ENCODE measurements at regions not wholly inside any gene's neighbourhood (a gene's known extent, or its start where the extent isn't known, plus 50 kb on each side); places are given as distances from the start of the nearest gene placed in this dataset.

- DNase-seq (ENCODE audit: low spot score), result no peak
Measured at GRCh38 chr16:86018071-86018470, 119.1 kb downstream of the IRF8 start.

GRCh38 chr16:86018487-86018886 is 119.5 kb downstream of the IRF8 start:
- no peak for DNase-seq (ENCODE audit: low spot score)

DNA sequence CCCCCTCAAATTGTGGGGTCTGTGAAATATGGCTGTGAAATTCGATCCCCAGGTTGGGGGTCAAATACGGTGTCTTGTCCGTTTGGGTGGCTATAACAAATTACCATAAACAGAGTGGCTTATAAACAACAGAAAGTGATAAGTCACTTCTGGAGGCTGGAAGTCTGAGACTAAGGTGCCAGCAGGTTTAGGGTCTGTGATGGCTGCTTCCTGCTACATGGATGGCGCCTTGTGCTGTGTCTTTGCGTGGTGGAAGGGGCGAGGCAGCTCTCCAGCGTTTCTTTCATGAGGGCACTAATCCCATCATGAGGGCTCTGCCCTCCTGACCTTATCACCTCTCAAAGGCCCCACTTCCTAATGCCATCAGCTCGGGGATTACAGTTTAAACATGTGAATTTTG is 120.0 kb downstream of the IRF8 start:
- DNase-seq (ENCODE audit: low spot score), result no peak

DNA sequence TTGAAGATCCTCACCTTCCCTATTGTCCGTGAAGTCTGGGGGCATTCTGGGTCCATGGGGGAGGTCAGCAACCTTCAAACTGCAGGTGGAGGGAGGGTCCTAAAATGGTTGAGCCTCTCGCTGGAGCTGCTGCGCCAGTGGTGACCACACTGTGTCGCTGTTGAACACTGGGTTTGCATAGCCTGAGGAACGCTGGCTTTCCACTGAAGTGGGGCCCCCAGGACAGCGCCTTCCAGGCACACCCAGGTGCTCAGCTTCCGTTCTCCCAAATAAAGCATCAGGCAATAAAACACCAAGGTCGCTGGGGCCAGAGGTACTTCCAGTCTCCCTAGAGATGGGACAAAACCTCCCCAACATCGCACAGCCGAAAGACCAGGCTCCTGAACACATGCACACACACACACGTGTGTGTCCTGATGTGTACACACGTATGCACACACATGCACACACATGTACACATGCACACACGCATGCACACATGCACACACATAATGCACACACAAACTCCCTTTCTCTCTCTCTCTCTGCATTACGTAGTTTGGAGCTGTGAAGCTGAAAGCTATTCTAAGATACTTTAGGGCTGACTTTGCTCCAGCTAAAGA is 120.6 kb downstream of the IRF8 start:
- no peak for DNase-seq (ENCODE audit: low spot score)

DNA sequence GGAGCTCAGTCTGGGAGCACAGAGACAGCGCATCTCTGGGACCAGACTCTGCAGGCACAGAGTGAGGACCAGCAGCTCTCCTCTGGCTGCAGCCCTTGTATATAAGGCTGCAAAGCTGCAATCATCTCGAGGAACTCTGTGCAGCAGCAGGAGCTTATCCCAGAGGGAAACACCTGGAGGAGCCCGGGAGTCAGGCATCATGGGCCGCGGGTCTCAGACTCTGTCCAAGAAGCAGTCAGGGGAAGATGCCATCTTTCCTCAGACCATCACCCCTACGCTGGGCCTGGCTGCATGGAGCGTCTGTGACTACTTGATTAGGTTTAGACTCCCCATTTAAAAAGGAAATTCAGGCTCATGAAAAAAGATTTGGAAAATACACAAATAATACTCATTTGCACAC is 122.0 kb downstream of the IRF8 start:
- DNase-seq (ENCODE audit: low spot score), result no peak

DNA sequence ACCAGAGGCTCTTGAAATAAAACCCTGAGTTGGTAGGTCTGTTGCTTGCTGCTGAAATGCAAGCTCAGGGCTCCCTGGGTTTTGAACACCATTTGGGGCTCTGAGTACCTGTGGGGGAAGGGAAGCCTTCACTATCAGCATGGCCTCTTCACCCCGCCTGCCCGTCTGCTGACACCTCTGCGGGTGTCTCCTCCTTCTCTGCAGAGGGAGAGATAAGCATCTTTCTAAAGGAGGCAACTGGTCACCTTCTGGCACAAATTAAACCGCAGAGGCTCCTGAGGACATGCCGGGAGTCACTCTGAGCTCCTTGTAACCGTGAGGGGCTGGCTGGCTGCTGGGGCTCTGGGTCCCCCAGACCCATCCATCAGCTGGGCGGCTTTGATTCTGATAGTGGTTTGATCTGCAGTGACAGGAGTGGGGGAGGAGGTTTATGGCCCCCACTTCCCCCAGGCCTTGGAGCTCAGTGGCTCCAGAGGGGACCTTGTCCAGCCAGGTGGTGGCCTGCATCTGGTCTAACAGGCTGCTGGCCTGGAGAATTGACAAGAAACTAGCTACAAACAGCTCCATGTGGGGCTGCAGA is 123.5 kb downstream of the IRF8 start:
- no peak for DNase-seq (ENCODE audit: low spot score)

DNA sequence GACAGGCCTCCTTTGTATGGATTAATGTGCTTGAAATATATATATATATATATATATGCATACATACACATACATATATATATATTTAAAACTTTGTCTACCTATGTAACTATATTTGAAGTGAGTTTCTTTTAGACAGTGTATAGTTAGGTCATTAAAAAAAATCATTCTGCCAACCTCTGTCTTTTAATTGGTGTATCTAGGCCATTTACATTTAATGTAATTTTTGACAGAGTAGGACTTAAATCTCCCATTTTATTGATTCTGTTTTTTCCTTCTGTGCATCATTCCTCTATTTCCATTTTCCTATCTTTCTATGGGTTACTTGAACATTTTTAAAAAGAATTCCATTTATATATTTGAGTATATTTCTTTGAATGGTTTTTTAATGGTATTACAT is 125.2 kb downstream of the IRF8 start:
- no peak for DNase-seq (ENCODE audit: low spot score)

GRCh38 chr16:86025706-86026105 is 126.7 kb downstream of the IRF8 start:
- no peak for DNase-seq (ENCODE audit: low spot score)

DNA sequence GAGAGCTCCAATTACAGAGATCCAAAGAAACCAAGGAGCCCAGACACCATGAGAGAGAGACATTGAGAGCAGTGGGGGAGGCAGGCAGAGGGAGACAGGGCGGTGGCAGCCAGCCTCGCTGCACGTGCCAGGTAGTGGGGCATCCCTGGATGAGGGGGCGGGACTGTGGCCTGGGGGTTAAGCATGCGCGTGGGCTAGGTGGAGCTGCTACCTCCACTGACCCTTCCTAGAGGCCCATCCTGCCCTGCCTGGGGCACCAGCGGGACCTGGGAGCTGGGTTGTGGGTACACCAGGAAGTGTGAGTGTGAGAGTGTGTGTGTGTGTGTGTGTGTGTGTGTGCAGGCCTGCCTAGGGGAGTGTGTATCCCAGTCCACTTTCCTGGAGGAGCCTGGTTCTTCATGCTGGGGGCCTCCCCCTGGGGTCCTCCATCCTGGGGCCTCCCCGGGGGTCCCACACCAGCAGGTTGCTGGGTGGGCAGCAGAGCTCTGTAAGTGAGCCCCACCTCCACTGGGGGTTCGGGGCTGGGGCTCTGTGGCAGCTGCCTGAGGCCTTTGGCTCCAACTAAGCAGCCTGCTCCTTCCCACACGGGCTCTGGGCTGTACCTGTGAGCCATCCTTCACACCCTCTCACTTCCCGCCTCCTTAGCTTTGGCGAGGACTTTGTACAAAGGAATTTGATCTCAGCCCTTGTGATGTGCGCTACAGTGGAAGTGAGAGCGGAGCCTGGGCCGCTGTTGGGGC is 127.4 kb downstream of the IRF8 start:
- DNase-seq (ENCODE audit: low spot score), result no peak

GRCh38 chr16:86026916-86027315 is 128.0 kb downstream of the IRF8 start:
- DNase-seq (ENCODE audit: low spot score), result no peak

DNA sequence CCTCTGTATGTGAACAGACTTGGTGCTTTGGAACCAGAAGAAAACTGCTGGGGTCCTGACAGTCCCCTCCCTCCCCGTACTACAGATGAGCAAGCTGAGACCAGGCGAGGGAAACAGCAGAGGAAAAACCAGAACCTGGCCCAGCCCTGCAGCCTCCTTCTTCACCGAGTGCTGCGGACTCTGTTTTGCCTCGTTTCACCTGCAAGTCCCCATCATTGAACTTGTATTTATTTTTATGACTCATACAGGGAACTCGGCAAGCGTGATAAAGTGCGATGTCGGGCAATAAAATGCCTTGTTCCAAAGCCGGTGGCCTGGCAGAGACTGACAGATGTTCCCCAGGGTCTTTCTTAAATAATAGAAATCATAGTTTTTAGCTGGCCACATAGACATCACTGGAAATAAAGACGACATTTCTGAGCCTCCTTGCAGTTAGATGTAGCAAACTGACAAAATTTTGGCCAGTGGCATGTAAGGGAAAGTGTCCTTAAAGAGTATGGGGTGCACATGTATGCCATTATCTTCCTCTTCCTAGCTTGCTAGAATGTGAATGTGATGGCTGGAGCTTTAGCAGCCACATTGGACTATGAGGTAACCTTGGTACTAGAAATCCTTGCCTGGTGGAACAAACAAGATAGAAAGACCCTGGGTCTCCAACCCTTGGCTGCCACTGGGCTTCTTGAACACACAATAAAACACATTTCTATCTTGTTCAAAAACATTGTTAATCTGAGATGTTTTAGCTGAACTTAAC is 128.6 kb downstream of the IRF8 start:
- no peak for DNase-seq (ENCODE audit: low spot score)

GRCh38 chr16:86029131-86029741 is 130.3 kb downstream of the IRF8 start:
- DNase-seq (ENCODE audit: low spot score), result peak; percentile 13

GRCh38 chr16:86030116-86030515 is 131.2 kb downstream of the IRF8 start:
- DNase-seq (ENCODE audit: low spot score), result no peak

DNA sequence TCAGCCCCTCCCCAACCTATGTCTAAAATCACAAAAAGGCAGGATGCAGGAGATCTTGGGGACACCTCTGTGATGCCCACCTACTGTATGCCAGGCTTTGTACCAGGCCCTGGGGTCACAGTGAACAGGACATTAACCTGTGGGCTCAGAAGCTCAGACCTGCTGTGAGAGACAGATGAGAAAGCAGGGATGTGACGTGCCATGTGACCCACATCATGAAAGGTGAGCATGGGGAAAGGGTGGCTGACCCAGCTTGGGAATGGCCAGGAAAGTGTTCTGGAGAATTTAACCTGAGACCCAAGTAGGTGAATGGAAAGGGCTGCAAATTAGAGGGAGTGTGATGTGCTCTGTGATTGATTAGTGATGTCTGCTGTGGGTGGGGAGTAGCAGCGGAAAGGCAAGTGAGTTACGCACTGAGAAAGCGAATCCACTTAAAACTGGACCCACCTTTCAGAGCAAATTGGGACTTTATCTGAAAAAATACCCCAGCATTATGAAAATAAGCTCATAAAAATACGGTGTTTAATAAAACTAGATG is 132.2 kb downstream of the IRF8 start:
- no peak for DNase-seq (ENCODE audit: low spot score)

DNA sequence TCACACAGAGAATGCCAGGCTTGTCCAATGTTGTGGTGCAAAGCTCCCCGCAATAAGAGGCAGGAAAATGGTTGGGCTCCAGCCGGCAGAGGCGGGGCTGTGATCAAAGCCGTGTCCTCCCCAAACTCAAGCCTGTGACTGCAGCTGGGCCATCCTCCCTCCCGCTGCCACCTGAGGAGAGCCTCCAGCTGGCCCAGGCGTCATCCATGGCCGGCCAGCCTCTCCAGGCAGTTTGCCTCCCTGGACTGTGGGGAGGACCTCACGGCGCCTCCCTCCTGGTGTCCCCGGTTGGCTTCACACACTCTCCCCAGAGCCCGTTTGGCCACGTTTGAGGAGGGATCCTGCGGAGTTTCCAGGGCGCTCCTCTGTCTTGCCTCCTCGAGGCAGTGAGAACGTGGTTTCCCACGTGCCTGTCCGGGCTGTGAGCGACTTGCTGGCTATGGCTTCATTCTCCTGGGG is 134.1 kb downstream of the IRF8 start:
- no peak for DNase-seq (ENCODE audit: low spot score)

DNA sequence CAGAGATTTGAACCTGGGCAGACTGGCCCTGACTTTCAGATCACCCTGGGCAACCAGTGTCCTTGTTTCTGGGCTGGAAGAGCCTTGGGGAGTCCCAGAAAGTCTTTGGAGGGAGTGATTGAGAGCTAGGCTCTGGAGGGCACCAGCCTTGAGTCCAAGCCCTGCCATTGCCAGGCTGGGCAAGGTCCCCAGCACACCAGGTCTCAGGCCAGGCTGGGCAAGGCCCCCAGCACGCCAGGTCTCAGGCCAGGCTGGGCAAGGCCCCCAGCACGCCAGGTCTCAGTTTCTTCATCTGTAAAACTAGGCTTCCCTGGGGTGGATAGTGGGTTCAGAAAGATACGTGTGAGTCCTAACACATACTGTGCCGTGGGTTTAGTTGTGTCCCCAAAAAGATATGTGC is 135.0 kb downstream of the IRF8 start:
- no peak for DNase-seq (ENCODE audit: low spot score)

GRCh38 chr16:86034421-86034919 is 135.5 kb downstream of the IRF8 start:
- DNase-seq (ENCODE audit: low spot score), result no peak

DNA sequence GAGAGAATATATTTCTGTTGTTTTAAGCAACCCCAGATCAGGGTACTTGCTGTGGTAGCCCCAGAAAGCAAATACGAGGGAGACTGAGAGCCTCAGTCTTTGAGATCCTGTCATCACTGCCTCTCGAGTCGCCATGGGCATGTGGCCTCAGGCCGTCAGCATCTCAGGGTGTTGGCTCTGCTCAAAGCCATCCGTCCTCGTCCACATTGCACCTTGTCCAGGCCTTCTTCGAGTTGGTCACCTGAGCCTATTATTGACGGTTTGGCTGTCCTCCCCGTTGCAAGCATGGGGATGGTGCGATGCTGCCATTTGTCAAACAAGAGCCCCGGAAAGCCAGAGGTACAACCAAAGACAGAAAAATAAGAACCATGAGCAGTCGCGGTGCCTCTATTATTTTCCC is 136.9 kb downstream of the IRF8 start:
- no peak for DNase-seq (ENCODE audit: low spot score)

DNA sequence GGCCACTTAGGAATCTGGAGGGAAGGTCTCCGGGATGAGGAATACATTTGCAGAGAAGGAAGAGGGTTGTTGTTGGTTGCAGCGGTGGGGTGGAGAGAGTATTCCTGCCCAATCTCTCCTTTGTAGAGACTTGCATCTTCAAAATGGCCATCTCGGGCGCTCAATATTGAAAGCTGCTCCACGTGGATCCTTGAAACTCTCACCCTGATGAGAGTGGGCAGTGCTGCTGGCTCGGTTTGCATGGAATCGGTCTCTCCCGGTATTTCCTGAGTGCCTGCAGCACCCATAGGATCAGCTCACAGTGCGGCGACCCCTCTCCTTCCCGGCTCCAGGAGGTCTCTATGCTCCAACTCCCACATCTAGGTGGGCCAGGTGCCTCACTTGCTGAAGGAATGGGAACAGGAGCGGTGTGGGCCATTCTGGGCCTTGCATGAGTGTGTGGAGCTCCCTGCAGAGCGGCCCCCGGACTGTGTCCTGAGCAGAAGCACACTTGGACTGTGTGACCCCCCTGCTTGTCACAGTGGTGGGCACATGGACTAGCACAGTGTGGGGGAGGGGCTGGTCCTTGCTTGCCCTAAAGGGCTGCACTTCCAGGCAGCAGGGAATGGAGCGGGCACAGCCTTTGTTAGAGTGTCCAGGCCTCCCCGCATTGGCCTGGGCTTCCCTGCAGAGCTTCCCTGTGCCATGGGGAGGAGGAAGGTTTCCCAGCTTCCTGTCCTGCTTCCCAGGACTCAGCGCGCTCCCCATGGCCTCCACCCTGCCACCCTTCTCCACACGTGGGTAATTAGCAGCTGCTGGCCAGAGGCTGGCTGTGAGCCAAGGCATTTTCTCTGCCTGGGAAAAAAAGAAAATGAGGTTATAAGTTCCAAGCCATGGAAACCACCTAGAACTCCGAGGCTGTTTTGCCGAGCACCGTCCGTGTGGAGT is 139.3 kb downstream of the IRF8 start:
- no peak for DNase-seq (ENCODE audit: low spot score)

DNA sequence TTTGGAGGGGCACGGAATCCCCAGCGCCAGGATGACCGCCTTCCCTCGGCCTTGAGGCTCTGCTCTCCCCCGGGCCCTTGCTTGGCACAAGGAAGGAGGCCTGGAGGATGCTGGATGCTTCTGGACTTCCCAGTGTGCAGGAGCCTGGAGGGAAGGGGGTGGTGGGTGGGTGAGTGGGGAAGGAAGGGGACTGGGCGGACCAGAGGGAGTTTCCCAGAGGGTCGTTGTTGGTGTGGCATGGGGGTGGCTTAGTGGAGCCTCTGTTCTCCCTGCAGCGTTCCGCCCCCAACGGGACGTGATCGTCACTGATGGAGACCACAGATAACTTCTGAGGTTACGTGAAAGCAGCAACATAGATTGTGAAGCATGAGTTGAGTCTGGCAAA is 140.0 kb downstream of the IRF8 start:
- no peak for DNase-seq (ENCODE audit: low spot score)

GRCh38 chr16:86039606-86040005 is 140.6 kb downstream of the IRF8 start:
- no peak for DNase-seq (ENCODE audit: low spot score)

All from cerebellar cortex (tissue), 1 donor.